ENCODE measurements at regions not wholly inside any gene's neighbourhood (a gene's known extent, or its start where the extent isn't known, plus 50 kb on each side); places are given as distances from the start of the nearest gene placed in this dataset.

DNA sequence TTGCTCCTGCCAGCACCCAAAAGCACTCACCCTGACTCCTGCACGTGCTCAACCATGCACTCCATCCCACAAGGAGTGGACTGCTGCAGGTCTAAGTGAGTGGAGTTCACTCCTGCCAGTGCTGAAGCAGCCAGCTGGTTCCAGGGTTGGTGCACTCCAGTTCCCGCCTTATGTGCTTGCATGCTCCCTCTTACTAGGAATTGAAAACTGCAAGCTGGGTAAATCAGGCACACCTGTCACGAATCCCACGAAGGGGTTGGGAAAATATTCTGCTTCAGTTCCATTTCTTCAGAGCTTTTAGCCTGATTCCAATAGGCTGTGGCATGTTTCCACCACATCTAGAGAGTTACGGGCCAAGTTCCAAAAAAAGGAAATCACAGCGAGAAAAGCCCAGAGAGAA is 1365.5 kb upstream of the CHAC2 start (continued):
- no peak for TF ChIP-seq KLF5 (IDR thresholded peaks at IDR 0.05; ENCODE audit: partially characterized antibody)
- TF ChIP-seq YY1 (IDR thresholded peaks at IDR 0.05; ENCODE audit: low read depth, low read length) = no peak
- TF ChIP-seq IRF3 (IDR thresholded peaks at IDR 0.05) = no peak
- no peak for TF ChIP-seq NFYA (IDR thresholded peaks at IDR 0.05; ENCODE audit: borderline replicate concordance, low read depth, low read length)
- TF ChIP-seq ZBTB4 (CRISPR knock-in tag; IDR thresholded peaks at IDR 0.05) = no peak
- no peak for TF ChIP-seq CEBPB (IDR thresholded peaks at IDR 0.05; ENCODE audit: borderline replicate concordance in 1 of 2, low read depth in 2 of 2, low read length in 2 of 2)
- TF ChIP-seq TBL1XR1 (IDR thresholded peaks at IDR 0.05; ENCODE audit: low read depth, low read length) = no peak
- TF ChIP-seq MEF2A (IDR thresholded peaks at IDR 0.05; ENCODE audit: insufficient read depth, low read depth, low read length) = no peak

- DNase-seq (ENCODE audit: low read depth, low spot score) (no peak), ATAC-seq (no peak), FAIRE-seq (no peak)
- 12% methylated on average over 1 of the region's 1 CpG for WGBS (ENCODE audit: insufficient coverage, insufficient replicate concordance, low lambda C conversion rate, missing lambda C conversion rate)
- intact Hi-C loops (cut with micrococcal nuclease; ENCODE audit: unreplicated experiment) = no loop called here
- H4K20me1 ChIP-seq (ENCODE audit: control insufficient read depth, insufficient read depth) = no peaks in the 10 kb centered on the region
- no peaks in the 10 kb centered on the region for H3K9me3 ChIP-seq (replicated peaks; ENCODE audit: control insufficient read depth, insufficient read depth, low read length)
- H3K4me3 ChIP-seq = no peak overlapping the region
- ChIA-PET CTCF (no interaction called here), POLR2A (no interaction called here), RAD21 (ENCODE audit: unreplicated experiment) (no interaction called here), SMC1A (ENCODE audit: uncharacterized antibody, unreplicated experiment) (no interaction called here)
- no peak overlapping the region for H2AFZ ChIP-seq (ENCODE audit: control insufficient read depth, low read depth, low read length)
- in situ Hi-C loops (cut with MboI) = no loop called here
- H3K4me1 ChIP-seq (ENCODE audit: control insufficient read depth, insufficient read depth, low read length) = no peaks in the 10 kb centered on the region
- no peak overlapping the region for H3K27ac ChIP-seq (ENCODE audit: control insufficient read depth, insufficient read depth)
- no peaks in the 10 kb centered on the region for H3K79me2 ChIP-seq (ENCODE audit: control insufficient read depth, insufficient read depth, low read length)
- no peak overlapping the region for H3K4me2 ChIP-seq (ENCODE audit: control insufficient read depth, insufficient read depth)
- no peaks in the 10 kb centered on the region for H3K27me3 ChIP-seq (replicated peaks in 1 of 2; ENCODE audit: control insufficient read depth in 2 of 2, insufficient read depth in 2 of 2, low read length in 1 of 2)
- H3K9ac ChIP-seq (ENCODE audit: control insufficient read depth, insufficient read depth, low read length) = no peak overlapping the region
- BruUV-seq (replicated peaks) = no TSS peak
- H3K36me3 ChIP-seq (ENCODE audit: control insufficient read depth in 2 of 2, insufficient read depth in 2 of 2, low read length in 1 of 2) = no peaks in the 10 kb centered on the region
- TF ChIP-seq NR2F1 (conservative IDR thresholded peaks at IDR 0.05) (no peak), ZNF622 (IDR thresholded peaks at IDR 0.05) (no peak), WRNIP1 (IDR thresholded peaks at IDR 0.05; ENCODE audit: borderline replicate concordance, low read depth, low read length) (no peak), NFYA (IDR thresholded peaks at IDR 0.05; ENCODE audit: borderline replicate concordance, low read depth, low read length) (no peak), SPI1 (IDR thresholded peaks at IDR 0.05; ENCODE audit: borderline replicate concordance, insufficient read depth, low read depth, low read length) (no peak), TBL1XR1 (IDR thresholded peaks at IDR 0.05; ENCODE audit: low read depth, low read length) (no peak), TARDBP (IDR thresholded peaks at IDR 0.05; ENCODE audit: borderline replicate concordance) (no peak), ZSCAN29 (IDR thresholded peaks at IDR 0.05) (no peak), MYB (IDR thresholded peaks at IDR 0.05; ENCODE audit: borderline replicate concordance, low read depth, low read length) (no peak), CBFB (IDR thresholded peaks at IDR 0.05; ENCODE audit: low read depth) (no peak), POU2F2 (IDR thresholded peaks at IDR 0.05; ENCODE audit: borderline replicate concordance, low read depth, low read length) (no peak), JUND (IDR thresholded peaks at IDR 0.05; ENCODE audit: low read depth, low read length) (no peak)
Measured at GRCh38 chr2:52396836-52397235, 1364.9 kb upstream of the NRXN1 start.
